ENCODE measurements at regions not wholly inside any gene's neighbourhood (a gene's known extent, or its start where the extent isn't known, plus 50 kb on each side); places are given as distances from the start of the nearest gene placed in this dataset.
"Not testable (repeated sequence)": the region's sequence is repeated elsewhere in the genome, so short reads cannot be mapped to it uniquely, and the experiment has no call there.

- DNase-seq (ENCODE audit: low read depth), result no peak
- H3K4me3 ChIP-seq (ENCODE audit: low read depth, low read length), result no peak overlapping the region
Observed at GRCh38 chr4:81808011-81808672, 336.4 kb upstream of the RASGEF1B start.

GRCh38 chr4:81807386-81807785 lies 335.7 kb upstream of the RASGEF1B start:
- DNase-seq (ENCODE audit: low read depth), result no peak
- H3K4me3 ChIP-seq (ENCODE audit: low read depth, low read length), result no peak overlapping the region

GRCh38 chr4:81806485-81806884 lies 334.8 kb upstream of the RASGEF1B start:
- H3K4me3 ChIP-seq (ENCODE audit: low read depth, low read length), result no peak overlapping the region
- no peak for DNase-seq (ENCODE audit: low read depth)

GRCh38 chr4:81804849-81805248 lies 333.1 kb upstream of the RASGEF1B start:
- H3K4me3 ChIP-seq (ENCODE audit: low read depth, low read length), result no peak overlapping the region
- no peak for DNase-seq (ENCODE audit: low read depth)

- H3K4me3 ChIP-seq (ENCODE audit: low read depth, low read length), result no peak overlapping the region
- no peak for DNase-seq (ENCODE audit: low read depth)
Observed at GRCh38 chr4:81802285-81802846, 330.7 kb upstream of the RASGEF1B start.

- DNase-seq (ENCODE audit: low read depth), result no peak
- H3K4me3 ChIP-seq (ENCODE audit: low read depth, low read length), result no peak overlapping the region
Observed at GRCh38 chr4:81799371-81799770, 327.7 kb upstream of the RASGEF1B start.

- no peak for DNase-seq (ENCODE audit: low read depth)
- H3K4me3 ChIP-seq (ENCODE audit: low read depth, low read length), result no peak overlapping the region
Observed at GRCh38 chr4:81796790-81797528, 325.3 kb upstream of the RASGEF1B start.

GRCh38 chr4:81792521-81792920 lies 320.8 kb upstream of the RASGEF1B start:
- no peak for DNase-seq (ENCODE audit: low read depth)
- no peak overlapping the region for H3K4me3 ChIP-seq (ENCODE audit: low read depth, low read length)

GRCh38 chr4:81790477-81790876 lies 318.8 kb upstream of the RASGEF1B start:
- DNase-seq (ENCODE audit: low read depth), result no peak
- H3K4me3 ChIP-seq (ENCODE audit: low read depth, low read length), result no peak overlapping the region

GRCh38 chr4:81789741-81790399 lies 318.2 kb upstream of the RASGEF1B start:
- no peak for DNase-seq (ENCODE audit: low read depth)

GRCh38 chr4:81789158-81789557 lies 317.5 kb upstream of the RASGEF1B start:
- no peak for DNase-seq (ENCODE audit: low read depth)
- H3K4me3 ChIP-seq (ENCODE audit: low read depth, low read length), result no peak overlapping the region

More at GRCh38 chr4:81789741-81790399, 318.2 kb upstream of the RASGEF1B start:
- no peak overlapping the region for H3K4me3 ChIP-seq (ENCODE audit: low read depth, low read length)

GRCh38 chr4:81786766-81787165 lies 315.1 kb upstream of the RASGEF1B start:
- DNase-seq (ENCODE audit: low read depth), result no peak
- H3K4me3 ChIP-seq (ENCODE audit: low read depth, low read length), result no peak overlapping the region

GRCh38 chr4:81786063-81786763 lies 314.5 kb upstream of the RASGEF1B start:
- peak; percentile 6 for DNase-seq (ENCODE audit: low read depth)
- H3K4me3 ChIP-seq (ENCODE audit: low read depth, low read length), result no peak overlapping the region

GRCh38 chr4:81785338-81785737 lies 313.6 kb upstream of the RASGEF1B start:
- no peak overlapping the region for H3K4me3 ChIP-seq (ENCODE audit: low read depth, low read length)
- DNase-seq (ENCODE audit: low read depth), result no peak

GRCh38 chr4:81783558-81783957 lies 311.9 kb upstream of the RASGEF1B start:
- DNase-seq (ENCODE audit: low read depth), result no peak
- no peak overlapping the region for H3K4me3 ChIP-seq (ENCODE audit: low read depth, low read length)

GRCh38 chr4:81781799-81782198 lies 310.1 kb upstream of the RASGEF1B start:
- H3K4me3 ChIP-seq (ENCODE audit: low read depth, low read length), result no peak overlapping the region
- no peak for DNase-seq (ENCODE audit: low read depth)

GRCh38 chr4:81777718-81778117 lies 306.0 kb upstream of the RASGEF1B start:
- not testable (repeated sequence) for H3K4me3 ChIP-seq (ENCODE audit: low read depth, low read length); DNase-seq (ENCODE audit: low read depth)

- no peak overlapping the region for H3K4me3 ChIP-seq (ENCODE audit: low read depth, low read length)
- no peak for DNase-seq (ENCODE audit: low read depth)
Observed at GRCh38 chr4:81776794-81777193, 305.1 kb upstream of the RASGEF1B start.

- no peak overlapping the region for H3K4me3 ChIP-seq (ENCODE audit: low read depth, low read length)
- DNase-seq (ENCODE audit: low read depth), result no peak
Observed at GRCh38 chr4:81773557-81773956, 301.9 kb upstream of the RASGEF1B start.

- DNase-seq (ENCODE audit: low read depth), result no peak
- no peak overlapping the region for H3K4me3 ChIP-seq (ENCODE audit: low read depth, low read length)
Observed at GRCh38 chr4:81771721-81772120, 300.0 kb upstream of the RASGEF1B start.

Data from skeletal muscle cell (primary cell).